Stomach (tissue), 4 donors: ENCODE measurements at regions not wholly inside any gene's neighbourhood (a gene's known extent, or its start where the extent isn't known, plus 50 kb on each side); places are given as distances from the start of the nearest gene placed in this dataset.

ENCODE experiments used
- POLR2A ChIP-seq, 4 donors: fragments of 450-650 bp; IDR thresholded peaks; one replicate each; pipeline ENCODE4 v1.6.1; 2016; ENCODE audit warnings: antibody characterized with exemption in 4 of 4, control low read depth in 2 of 4, mild to moderate bottlenecking in 1 of 4, moderate library complexity in 1 of 4
- POLR2AphosphoS5 ChIP-seq, 3 donors: sonication (generic); formaldehyde crosslinking; IDR thresholded peaks; one replicate each; pipeline ENCODE4 v1.6.1; 2016; ENCODE audit warnings: antibody characterized with exemption in 3 of 3
- TF ChIP-seq, protein P1 (sequence below), 7 experiments: fragments of 450-650 bp in 4 of 7; fragments of 200-600 bp in 3 of 7; sonication (generic) in 3 of 7; IDR thresholded peaks; one replicate each; pipeline ENCODE4 v1.5.1; 2016 to 2019; ENCODE audit warnings: antibody characterized with exemption in 7 of 7, control low read depth in 2 of 7, mild to moderate bottlenecking in 1 of 7

DNA sequence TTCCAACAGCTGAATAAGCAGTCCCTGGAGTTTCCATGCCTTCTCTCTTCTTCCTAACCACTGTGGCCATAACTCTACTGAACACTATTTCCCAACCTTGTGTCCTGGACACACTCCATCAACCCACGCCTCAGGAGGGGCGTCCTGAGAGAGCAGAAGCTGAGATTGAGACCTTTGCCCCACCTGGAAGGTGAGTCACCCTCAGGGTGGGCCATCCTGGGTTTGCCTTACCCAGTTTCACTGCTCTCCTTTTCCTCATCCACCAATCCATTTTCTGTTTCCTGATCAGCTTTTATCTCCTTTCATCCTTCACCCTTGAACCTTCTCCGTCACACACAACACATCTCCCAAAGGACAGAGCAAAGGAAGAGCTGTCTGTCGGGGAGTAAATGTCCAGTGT is 91.4 kb downstream of the TMEM130 start:
- TF ChIP-seq, protein P1, sequence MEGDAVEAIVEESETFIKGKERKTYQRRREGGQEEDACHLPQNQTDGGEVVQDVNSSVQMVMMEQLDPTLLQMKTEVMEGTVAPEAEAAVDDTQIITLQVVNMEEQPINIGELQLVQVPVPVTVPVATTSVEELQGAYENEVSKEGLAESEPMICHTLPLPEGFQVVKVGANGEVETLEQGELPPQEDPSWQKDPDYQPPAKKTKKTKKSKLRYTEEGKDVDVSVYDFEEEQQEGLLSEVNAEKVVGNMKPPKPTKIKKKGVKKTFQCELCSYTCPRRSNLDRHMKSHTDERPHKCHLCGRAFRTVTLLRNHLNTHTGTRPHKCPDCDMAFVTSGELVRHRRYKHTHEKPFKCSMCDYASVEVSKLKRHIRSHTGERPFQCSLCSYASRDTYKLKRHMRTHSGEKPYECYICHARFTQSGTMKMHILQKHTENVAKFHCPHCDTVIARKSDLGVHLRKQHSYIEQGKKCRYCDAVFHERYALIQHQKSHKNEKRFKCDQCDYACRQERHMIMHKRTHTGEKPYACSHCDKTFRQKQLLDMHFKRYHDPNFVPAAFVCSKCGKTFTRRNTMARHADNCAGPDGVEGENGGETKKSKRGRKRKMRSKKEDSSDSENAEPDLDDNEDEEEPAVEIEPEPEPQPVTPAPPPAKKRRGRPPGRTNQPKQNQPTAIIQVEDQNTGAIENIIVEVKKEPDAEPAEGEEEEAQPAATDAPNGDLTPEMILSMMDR (IDR thresholded peaks at IDR 0.05): no peak
- no peak for TF ChIP-seq POLR2AphosphoS5 (IDR thresholded peaks at IDR 0.05)
- no peak for TF ChIP-seq POLR2A (IDR thresholded peaks at IDR 0.05)
